ENCODE measurements at regions not wholly inside any gene's neighbourhood (a gene's known extent, or its start where the extent isn't known, plus 50 kb on each side); places are given as distances from the start of the nearest gene placed in this dataset.

DNA sequence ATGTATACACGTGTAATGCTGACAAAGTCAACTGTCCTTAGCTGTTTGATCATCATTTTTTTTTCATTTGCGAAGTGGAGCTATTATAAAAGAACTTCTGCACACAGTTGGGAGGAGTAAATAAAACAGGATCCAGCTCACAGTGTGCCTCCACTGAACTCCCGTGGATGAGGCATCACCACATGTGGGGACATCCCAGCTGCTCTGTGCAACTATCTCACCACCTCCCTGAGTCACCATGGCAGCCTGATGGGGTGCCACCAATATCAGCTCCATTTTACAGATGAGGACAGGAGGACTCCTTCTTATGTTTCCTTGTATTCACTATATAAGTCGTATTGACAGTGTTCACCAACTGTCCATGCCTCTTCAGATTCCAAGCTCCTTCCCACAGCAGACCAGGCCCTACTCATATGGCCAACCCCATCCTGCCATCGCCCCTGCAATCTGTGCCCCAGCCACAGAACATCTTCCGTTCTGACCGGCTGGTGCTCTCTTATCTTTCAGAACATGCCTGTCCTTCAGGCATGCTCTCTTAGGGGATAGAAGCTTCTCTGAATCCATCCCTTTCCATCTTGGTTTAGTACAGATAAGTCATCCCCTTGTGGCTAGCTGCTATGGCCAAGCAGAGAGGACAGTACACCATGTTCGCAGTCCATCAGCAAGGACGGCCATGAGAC is 288.1 kb downstream of the RNF144A start:
- Histone ChIP-seq H3K36me3 (ENCODE audit: insufficient read depth, low read length) (no peaks in the 10 kb centered on the region), H3K27me3 (ENCODE audit: insufficient read depth, low read length) (no peaks in the 10 kb centered on the region), H3K9me3 (ENCODE audit: low read length) (no peaks in the 10 kb centered on the region), H3K4me1 (ENCODE audit: insufficient read depth, low read length) (peaks cover 2% of the 10 kb centered on the region), H3K4me3 (ENCODE audit: low read length) (no peak overlapping the region), H2AFZ (ENCODE audit: low read depth, low read length) (no peak overlapping the region)

DNA sequence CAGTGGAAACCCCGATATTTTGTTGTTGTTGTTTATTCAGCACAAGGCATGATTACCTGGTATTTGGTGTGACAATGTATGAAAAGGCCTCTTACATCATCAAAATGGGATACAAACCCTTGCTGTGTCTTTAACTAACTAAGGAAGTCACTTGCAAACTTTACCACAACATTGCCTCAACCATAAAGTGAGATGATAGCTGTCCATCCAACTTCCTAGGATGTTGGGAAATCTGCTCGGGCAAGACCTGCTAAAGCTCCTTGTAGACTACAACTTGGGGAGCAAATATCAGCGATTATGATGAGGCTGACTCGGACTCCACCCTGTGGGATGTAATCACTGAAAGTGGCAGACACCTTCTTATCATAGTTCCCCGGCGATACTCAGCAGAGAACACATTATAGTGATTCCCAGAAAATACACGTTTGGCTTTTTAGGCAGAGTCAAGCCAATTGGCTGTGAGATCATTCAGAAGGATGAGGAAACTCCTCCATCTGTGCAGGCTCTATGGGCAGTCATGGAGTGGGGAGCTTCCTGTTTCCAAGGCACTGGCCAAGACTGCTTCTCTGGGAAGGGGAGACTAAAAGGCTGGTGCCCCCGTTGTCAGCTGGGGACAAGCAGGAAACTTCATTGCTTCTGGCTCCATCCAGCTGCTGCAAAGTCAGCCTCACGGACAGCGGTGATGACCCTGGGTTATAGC is 289.0 kb downstream of the RNF144A start:
- Histone ChIP-seq H3K27me3 (ENCODE audit: insufficient read depth, low read length) (no peaks in the 10 kb centered on the region), H3K4me3 (ENCODE audit: low read length) (no peak overlapping the region), H3K9me3 (ENCODE audit: low read length) (no peaks in the 10 kb centered on the region), H3K36me3 (ENCODE audit: insufficient read depth, low read length) (no peaks in the 10 kb centered on the region), H2AFZ (ENCODE audit: low read depth, low read length) (no peak overlapping the region), H3K4me1 (ENCODE audit: insufficient read depth, low read length) (peaks cover 2% of the 10 kb centered on the region)

DNA sequence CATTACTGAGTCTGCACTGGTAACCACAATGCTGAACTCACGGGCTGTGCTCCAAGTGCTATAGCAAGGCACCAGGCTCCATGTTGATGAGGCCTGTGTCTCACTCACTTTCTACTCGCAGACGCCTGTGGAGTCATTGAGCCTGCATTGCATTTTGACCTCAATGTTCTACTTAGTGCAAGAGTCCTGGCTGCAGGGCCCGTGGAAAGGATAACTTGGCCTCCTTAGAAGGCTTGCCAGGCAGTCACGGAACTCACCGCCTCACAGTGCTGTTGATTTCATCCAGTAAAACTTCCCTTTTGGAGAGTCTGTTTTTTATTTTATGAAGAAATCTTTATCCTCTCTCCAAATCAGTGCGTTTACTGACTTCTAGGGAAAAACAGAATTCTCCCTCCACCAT is 290.4 kb downstream of the RNF144A start:
- Histone ChIP-seq H2AFZ (ENCODE audit: low read depth, low read length) (no peak overlapping the region), H3K4me1 (ENCODE audit: insufficient read depth, low read length) (peaks cover 1% of the 10 kb centered on the region), H3K36me3 (ENCODE audit: insufficient read depth, low read length) (no peaks in the 10 kb centered on the region), H3K27me3 (ENCODE audit: insufficient read depth, low read length) (no peaks in the 10 kb centered on the region), H3K4me3 (ENCODE audit: low read length) (no peak overlapping the region), H3K9me3 (ENCODE audit: low read length) (no peaks in the 10 kb centered on the region)

DNA sequence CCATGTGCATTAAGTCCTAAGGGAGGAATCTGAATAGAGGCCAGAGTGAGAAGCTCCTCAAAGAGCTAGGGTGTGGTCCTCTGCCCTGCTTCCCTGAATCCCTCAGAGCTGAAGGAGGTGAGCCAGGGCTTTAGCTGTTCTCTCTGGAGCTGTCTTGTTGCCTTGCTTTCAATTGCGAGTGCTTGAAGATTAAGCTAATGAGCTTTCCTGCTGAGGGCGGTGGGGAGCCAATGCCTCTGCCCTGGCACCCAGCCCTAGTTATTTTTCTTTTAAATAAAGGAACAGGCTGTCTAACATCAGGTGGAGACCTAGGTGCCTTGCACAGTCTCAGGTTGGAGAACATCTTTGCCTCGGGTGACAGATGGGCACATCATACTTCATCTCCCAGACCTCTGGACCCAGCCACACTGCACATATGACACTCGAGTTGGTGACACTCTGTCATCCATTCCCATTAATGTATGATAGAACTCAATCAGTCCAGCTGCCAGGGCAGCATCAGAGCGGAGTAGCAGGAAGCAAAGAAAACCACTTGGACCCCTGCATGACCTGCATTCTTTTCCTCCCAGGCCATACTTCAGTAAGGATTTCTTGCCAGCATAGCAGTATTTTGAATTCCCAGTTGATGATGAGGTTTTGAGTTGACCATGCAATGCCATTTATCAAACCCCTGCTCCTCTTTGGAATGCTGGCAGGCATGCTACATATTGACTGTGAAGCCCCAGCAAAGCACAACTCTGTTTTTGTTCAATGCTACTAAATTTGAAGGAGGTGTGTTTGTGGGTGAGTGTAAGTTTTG is 292.7 kb downstream of the RNF144A start:
- no peaks in the 10 kb centered on the region for H3K9me3 ChIP-seq (ENCODE audit: low read length)
- no peaks in the 10 kb centered on the region for H3K27me3 ChIP-seq (ENCODE audit: insufficient read depth, low read length)
- H2AFZ ChIP-seq (ENCODE audit: low read depth, low read length): no peak overlapping the region

DNA sequence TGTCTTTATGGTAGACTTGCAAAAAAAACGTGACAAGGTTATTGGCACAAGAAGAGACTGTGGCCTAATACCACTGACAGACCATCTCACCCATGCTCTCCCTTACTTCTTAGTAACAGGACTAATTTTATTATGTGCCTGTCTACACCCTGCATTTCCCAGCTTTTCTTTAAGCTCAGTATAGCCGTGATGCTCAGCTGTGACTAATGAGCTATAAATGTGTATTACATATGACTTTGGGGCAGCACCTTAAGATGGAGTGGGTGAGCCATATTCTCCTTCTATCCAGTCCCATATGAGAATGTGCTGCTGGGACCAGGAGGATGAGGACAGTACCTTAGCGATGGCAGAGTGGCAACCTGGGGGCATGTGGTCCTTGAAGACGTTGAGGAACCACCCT is 293.5 kb downstream of the RNF144A start:
- Histone ChIP-seq H3K36me3 (ENCODE audit: insufficient read depth, low read length) (no peaks in the 10 kb centered on the region), H2AFZ (ENCODE audit: low read depth, low read length) (no peak overlapping the region), H3K4me1 (ENCODE audit: insufficient read depth, low read length) (peaks cover 6% of the 10 kb centered on the region), H3K27me3 (ENCODE audit: insufficient read depth, low read length) (no peaks in the 10 kb centered on the region), H3K9me3 (ENCODE audit: low read length) (no peaks in the 10 kb centered on the region), H3K4me3 (ENCODE audit: low read length) (no peak overlapping the region)

More for the DNA sequence above, 292.7 kb downstream of the RNF144A start:
- Histone ChIP-seq H3K4me1 (ENCODE audit: insufficient read depth, low read length) (peaks cover 6% of the 10 kb centered on the region), H3K4me3 (ENCODE audit: low read length) (no peak overlapping the region), H3K36me3 (ENCODE audit: insufficient read depth, low read length) (no peaks in the 10 kb centered on the region)

DNA sequence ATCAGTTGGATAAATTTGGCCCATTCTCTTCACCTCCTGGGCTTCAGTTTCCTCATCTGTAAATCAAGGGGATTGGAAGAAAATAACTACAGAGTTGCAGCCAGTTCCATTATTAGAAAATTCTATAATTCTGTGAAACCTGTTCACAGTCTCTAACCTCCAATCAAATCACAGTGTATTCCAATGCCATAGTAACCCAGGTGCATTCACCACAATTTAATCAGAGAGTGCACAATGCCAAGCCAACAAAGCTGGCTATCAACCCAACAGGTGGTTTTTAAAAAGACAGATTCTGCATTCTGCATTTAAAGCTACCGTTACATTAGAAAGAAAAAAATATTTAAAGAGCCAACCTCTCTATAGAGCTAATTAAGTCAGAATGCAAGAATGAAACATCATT is 308.6 kb downstream of the RNF144A start:
- no peaks in the 10 kb centered on the region for H3K36me3 ChIP-seq (ENCODE audit: insufficient read depth, low read length)
- no peak overlapping the region for H2AFZ ChIP-seq (ENCODE audit: low read depth, low read length)

DNA sequence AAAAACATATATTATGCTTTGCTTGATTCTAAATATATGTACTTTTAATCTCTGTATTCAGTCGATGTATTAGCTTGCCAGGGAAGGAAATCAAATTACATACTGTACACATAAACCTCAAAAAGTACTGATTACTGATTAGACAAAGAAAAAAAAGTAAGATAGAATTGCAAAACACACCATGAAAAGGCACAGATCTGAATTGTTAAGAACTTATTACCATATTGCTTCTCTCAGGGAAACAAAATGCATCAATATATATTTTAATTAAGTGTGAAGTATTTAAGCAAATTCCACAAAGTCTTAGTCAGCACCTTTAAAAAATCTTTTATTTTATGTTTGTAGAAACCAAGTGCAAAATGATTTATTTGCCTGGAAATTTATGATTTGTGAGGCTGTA is 309.3 kb downstream of the RNF144A start:
- Histone ChIP-seq H3K9me3 (ENCODE audit: low read length) (no peaks in the 10 kb centered on the region), H3K4me3 (ENCODE audit: low read length) (no peak overlapping the region), H3K27me3 (ENCODE audit: insufficient read depth, low read length) (no peaks in the 10 kb centered on the region), H3K4me1 (ENCODE audit: insufficient read depth, low read length) (peaks cover 11% of the 10 kb centered on the region), H2AFZ (ENCODE audit: low read depth, low read length) (no peak overlapping the region), H3K36me3 (ENCODE audit: insufficient read depth, low read length) (no peaks in the 10 kb centered on the region)

More for the DNA sequence above, 308.6 kb downstream of the RNF144A start:
- H3K9me3 ChIP-seq (ENCODE audit: low read length): no peaks in the 10 kb centered on the region
- no peaks in the 10 kb centered on the region for H3K27me3 ChIP-seq (ENCODE audit: insufficient read depth, low read length)
- no peak overlapping the region for H3K4me3 ChIP-seq (ENCODE audit: low read length)
- H3K4me1 ChIP-seq (ENCODE audit: insufficient read depth, low read length): peaks cover 11% of the 10 kb centered on the region

DNA sequence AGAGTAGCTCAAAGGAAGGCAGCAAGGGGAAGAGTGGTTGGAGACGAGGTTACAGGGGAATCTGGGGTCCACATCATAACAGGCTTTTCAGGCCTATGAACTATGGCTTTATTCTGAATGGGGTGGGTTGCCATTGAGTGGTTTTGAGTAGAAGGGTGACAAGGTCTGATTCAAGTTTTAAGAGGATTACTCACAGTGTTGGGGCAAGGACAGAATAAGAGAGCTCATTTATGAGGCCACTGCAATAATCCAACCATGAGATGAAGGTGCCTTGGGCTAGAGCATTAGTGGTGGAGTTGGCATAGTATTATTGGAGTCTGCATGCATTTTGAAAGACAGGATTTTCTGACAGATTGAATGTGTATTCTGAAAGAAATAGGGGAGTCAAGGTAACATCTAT is 315.9 kb downstream of the RNF144A start:
- no peak overlapping the region for H3K4me3 ChIP-seq (ENCODE audit: low read length)
- H3K36me3 ChIP-seq (ENCODE audit: insufficient read depth, low read length): no peaks in the 10 kb centered on the region
- no peaks in the 10 kb centered on the region for H3K9me3 ChIP-seq (ENCODE audit: low read length)
- H3K27me3 ChIP-seq (ENCODE audit: insufficient read depth, low read length): no peaks in the 10 kb centered on the region
- H3K4me1 ChIP-seq (ENCODE audit: insufficient read depth, low read length): peaks cover 2% of the 10 kb centered on the region
- H2AFZ ChIP-seq (ENCODE audit: low read depth, low read length): no peak overlapping the region

DNA sequence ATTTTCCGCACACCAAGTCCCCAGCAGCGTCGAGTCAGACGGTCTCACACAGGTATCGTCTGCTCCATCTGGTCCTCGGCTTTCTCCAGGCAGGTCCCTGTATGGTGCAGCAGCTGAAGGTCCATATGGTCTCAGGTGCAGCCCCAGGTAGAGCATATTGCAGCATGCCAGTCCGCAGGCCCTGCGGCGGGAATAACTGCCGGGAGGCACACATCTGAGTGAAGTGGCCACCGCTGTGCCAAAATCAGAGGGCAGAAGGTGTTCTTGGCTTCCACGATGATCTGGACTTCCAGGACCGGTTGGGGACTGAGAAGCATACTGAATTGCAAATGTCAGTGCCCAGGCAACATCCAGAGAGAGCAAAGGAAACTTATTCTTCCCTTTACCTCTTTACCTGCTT is 320.3 kb downstream of the RNF144A start:
- Histone ChIP-seq H2AFZ (ENCODE audit: low read depth, low read length) (no peak overlapping the region), H3K4me3 (ENCODE audit: low read length) (no peak overlapping the region), H3K9me3 (ENCODE audit: low read length) (no peaks in the 10 kb centered on the region), H3K4me1 (ENCODE audit: insufficient read depth, low read length) (no peaks in the 10 kb centered on the region), H3K36me3 (ENCODE audit: insufficient read depth, low read length) (no peaks in the 10 kb centered on the region), H3K27me3 (ENCODE audit: insufficient read depth, low read length) (no peaks in the 10 kb centered on the region)

DNA sequence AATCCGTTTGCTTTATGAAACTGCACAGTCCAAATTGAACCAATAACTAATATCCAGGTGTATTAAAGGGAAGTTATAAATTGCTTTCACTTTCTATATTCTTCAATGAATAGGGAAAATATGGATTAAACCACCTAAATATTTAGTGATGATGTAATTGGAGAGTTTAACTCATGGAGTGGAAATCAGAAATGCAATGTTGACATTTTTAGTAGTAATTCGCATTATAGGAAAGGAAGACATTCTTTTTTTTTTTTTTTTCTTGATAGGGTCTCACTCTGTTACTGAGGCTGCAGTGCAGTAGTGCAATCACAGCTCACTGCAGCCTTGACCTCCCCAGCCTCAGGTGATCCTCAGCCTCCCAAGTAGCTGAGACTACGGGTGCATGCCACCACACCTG is 321.9 kb downstream of the RNF144A start:
- no peak overlapping the region for H2AFZ ChIP-seq (ENCODE audit: low read depth, low read length)
- no peaks in the 10 kb centered on the region for H3K4me1 ChIP-seq (ENCODE audit: insufficient read depth, low read length)
- H3K9me3 ChIP-seq (ENCODE audit: low read length): no peaks in the 10 kb centered on the region
- no peak overlapping the region for H3K4me3 ChIP-seq (ENCODE audit: low read length)
- no peaks in the 10 kb centered on the region for H3K27me3 ChIP-seq (ENCODE audit: insufficient read depth, low read length)
- H3K36me3 ChIP-seq (ENCODE audit: insufficient read depth, low read length): no peaks in the 10 kb centered on the region

DNA sequence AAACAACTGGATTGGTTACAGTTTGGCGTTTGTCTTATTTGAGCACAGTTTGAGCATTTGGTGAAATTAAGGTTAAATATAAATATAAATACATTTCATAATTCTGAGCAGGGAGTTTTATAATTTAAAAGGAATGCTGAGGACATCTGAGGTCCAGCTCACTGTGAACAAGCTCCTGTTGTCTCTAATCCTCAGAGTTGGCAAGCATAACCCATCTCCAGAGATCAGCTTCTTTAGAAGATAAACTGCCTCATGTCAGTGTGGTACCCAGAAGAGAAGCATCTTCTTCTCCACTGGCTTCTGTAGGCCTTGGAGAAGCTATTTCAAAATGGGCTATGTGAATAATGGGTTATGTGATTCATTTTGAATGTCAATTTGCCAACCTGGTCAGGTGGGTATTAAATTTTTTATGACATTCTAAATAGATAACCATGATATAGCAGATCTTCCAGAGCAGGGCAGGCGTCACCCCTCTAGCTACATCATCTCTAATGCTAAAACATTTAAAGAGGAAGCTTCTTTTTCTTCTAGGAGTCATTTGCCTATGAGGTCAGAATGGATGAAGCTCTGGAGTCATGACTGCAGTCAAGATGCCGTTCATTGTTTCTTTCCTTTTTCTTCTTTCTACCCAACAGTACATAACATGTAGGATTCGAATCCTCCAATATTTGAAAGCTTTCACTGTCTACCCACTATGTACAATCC is 324.0 kb downstream of the RNF144A start:
- Histone ChIP-seq H3K36me3 (ENCODE audit: insufficient read depth, low read length) (no peaks in the 10 kb centered on the region), H3K9me3 (ENCODE audit: low read length) (no peaks in the 10 kb centered on the region), H3K4me1 (ENCODE audit: insufficient read depth, low read length) (peaks cover 11% of the 10 kb centered on the region), H3K27me3 (ENCODE audit: insufficient read depth, low read length) (no peaks in the 10 kb centered on the region), H3K4me3 (ENCODE audit: low read length) (no peak overlapping the region), H2AFZ (ENCODE audit: low read depth, low read length) (no peak overlapping the region)

DNA sequence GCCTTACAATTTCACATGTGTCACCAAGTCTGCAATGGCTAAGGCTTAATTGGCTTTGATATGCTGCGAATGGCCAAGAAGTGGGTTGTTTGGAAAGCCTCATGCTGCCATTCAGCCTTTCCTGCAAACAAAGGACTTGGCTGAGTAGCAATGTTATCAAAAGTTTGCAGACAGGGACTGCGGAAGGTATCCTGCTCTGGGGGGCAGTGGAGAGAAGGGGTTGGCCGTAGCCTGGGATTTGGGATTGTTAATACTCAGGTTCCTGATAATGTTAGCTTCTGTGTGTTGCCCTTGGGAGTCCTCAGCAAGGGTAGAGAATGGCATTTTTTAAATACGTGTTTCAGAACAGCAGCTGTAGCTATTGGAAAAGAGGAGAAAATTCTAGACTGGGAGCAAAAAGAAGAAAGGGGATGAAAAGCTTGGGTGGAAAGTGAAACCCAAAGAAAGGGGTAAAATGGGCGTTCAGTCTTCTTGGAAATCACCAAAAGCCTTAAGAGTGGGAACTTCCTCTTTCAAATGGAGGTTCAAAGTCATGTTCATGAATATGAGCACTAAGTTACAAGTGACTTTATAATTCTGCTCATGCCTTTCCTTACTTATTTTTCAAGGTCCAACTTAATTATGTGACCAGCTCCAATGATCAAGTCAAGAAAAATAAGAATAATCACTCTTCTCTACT is 325.1 kb downstream of the RNF144A start:
- H3K27me3 ChIP-seq (ENCODE audit: insufficient read depth, low read length): no peaks in the 10 kb centered on the region
- no peak overlapping the region for H3K4me3 ChIP-seq (ENCODE audit: low read length)
- no peak overlapping the region for H2AFZ ChIP-seq (ENCODE audit: low read depth, low read length)
- H3K9me3 ChIP-seq (ENCODE audit: low read length): no peaks in the 10 kb centered on the region
- H3K4me1 ChIP-seq (ENCODE audit: insufficient read depth, low read length): peaks cover 11% of the 10 kb centered on the region
- H3K36me3 ChIP-seq (ENCODE audit: insufficient read depth, low read length): no peaks in the 10 kb centered on the region

Measured in neuron (in vitro differentiated cells).